GM10248 (cell line): ENCODE measurements at regions not wholly inside any gene's neighbourhood (a gene's known extent, or its start where the extent isn't known, plus 50 kb on each side); places are given as distances from the start of the nearest gene placed in this dataset.
"Not testable (repeated sequence)": the region's sequence is repeated elsewhere in the genome, so short reads cannot be mapped to it uniquely, and the experiment has no call there.

Experiments used
- CTCF ChIA-PET: fragments of 300-600 bp; sonication (Branson Sonifier 250); formaldehyde crosslinking; extraction: SDS; loops from one replicate; lab custom pipeline; 2021; ENCODE audit warnings: antibody characterized with exemption; lab: Yijun Ruan, JAX
- POLR2A ChIA-PET: fragments of 350-650 bp; sonication (Branson Sonifier 250); formaldehyde crosslinking; extraction: SDS; loops from one replicate; lab custom pipeline; 2020; ENCODE audit warnings: antibody characterized with exemption; lab: Yijun Ruan, JAX
- DNase-seq: peaks from one replicate; pipeline ENCODE4 v3.0.0; 2012; ENCODE audit errors: extremely low spot score
- CTCF ChIP-seq: IDR thresholded peaks from 2 replicates; pipeline ENCODE4 v1.5.1; 2012; ENCODE audit warnings: mild to moderate bottlenecking, low read depth; ENCODE audit errors: extremely low read depth, missing control alignments, control extremely low read depth

- POLR2A ChIA-PET = no interaction called here
- CTCF ChIA-PET = interaction anchor here (1.4 kb wide), 1 partner anchor 27 kb away, joined by 4 read pairs; no protein-coding TSS in a partner anchor
- DNase-seq = no peak
- TF ChIP-seq CTCF = no peak
These were observed 213.2 kb upstream of the ZNF217 start for GRCh38 chr20:53806683-53807401.

- no peak for DNase-seq
- TF ChIP-seq CTCF = no peak
- POLR2A ChIA-PET = no interaction called here
- CTCF ChIA-PET = interaction anchor here (1.4 kb wide), 1 partner anchor 28 kb away, joined by 4 read pairs; no protein-coding TSS in a partner anchor
These were observed 212.3 kb upstream of the ZNF217 start for GRCh38 chr20:53805895-53806384.

GRCh38 chr20:53804920-53805894 lies 211.6 kb upstream of the ZNF217 start:
- POLR2A ChIA-PET = no interaction called here
- no peak for TF ChIP-seq CTCF
- no peak for DNase-seq
- CTCF ChIA-PET = no interaction called here

GRCh38 chr20:53804308-53804707 lies 210.7 kb upstream of the ZNF217 start:
- CTCF ChIA-PET, DNase-seq, POLR2A ChIA-PET: not testable (repeated sequence)

GRCh38 chr20:53803492-53804155 lies 210.0 kb upstream of the ZNF217 start:
- CTCF ChIA-PET = no interaction called here
- POLR2A ChIA-PET = no interaction called here
- DNase-seq = no peak
- TF ChIP-seq CTCF = no peak

GRCh38 chr20:53801609-53802370 lies 208.2 kb upstream of the ZNF217 start:
- no peak for TF ChIP-seq CTCF
- CTCF ChIA-PET = no interaction called here
- DNase-seq = no peak
- POLR2A ChIA-PET = no interaction called here
